ENCODE measurements at regions not wholly inside any gene's neighbourhood (a gene's known extent, or its start where the extent isn't known, plus 50 kb on each side); places are given as distances from the start of the nearest gene placed in this dataset.
"Not testable (repeated sequence)": the region's sequence is repeated elsewhere in the genome, so short reads cannot be mapped to it uniquely, and the experiment has no call there.

GRCh38 chr1:223025190-223025734, 117.8 kb downstream of the TLR5 start:
- TF ChIP-seq, protein P1, sequence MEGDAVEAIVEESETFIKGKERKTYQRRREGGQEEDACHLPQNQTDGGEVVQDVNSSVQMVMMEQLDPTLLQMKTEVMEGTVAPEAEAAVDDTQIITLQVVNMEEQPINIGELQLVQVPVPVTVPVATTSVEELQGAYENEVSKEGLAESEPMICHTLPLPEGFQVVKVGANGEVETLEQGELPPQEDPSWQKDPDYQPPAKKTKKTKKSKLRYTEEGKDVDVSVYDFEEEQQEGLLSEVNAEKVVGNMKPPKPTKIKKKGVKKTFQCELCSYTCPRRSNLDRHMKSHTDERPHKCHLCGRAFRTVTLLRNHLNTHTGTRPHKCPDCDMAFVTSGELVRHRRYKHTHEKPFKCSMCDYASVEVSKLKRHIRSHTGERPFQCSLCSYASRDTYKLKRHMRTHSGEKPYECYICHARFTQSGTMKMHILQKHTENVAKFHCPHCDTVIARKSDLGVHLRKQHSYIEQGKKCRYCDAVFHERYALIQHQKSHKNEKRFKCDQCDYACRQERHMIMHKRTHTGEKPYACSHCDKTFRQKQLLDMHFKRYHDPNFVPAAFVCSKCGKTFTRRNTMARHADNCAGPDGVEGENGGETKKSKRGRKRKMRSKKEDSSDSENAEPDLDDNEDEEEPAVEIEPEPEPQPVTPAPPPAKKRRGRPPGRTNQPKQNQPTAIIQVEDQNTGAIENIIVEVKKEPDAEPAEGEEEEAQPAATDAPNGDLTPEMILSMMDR (IDR thresholded peaks at IDR 0.05; ENCODE audit: insufficient read depth, low read depth, low read length): not testable (repeated sequence)
- not testable (repeated sequence) for TF ChIP-seq EZH2 (IDR thresholded peaks at IDR 0.05; ENCODE audit: insufficient read depth, low read length)
